ENCODE measurements at regions not wholly inside any gene's neighbourhood (a gene's known extent, or its start where the extent isn't known, plus 50 kb on each side); places are given as distances from the start of the nearest gene placed in this dataset.

- no peak for TF ChIP-seq POLR2A (IDR thresholded peaks at IDR 0.05)
- no peak for TF ChIP-seq CTCF (IDR thresholded peaks at IDR 0.05 in 8 of 11, conservative IDR thresholded peaks at IDR 0.05 in 3 of 11)
These were observed 68.9 kb upstream of the ANKRD34C start for GRCh38 chr15:79213650-79214049.
